ENCODE measurements at regions not wholly inside any gene's neighbourhood (a gene's known extent, or its start where the extent isn't known, plus 50 kb on each side); places are given as distances from the start of the nearest gene placed in this dataset.

DNA sequence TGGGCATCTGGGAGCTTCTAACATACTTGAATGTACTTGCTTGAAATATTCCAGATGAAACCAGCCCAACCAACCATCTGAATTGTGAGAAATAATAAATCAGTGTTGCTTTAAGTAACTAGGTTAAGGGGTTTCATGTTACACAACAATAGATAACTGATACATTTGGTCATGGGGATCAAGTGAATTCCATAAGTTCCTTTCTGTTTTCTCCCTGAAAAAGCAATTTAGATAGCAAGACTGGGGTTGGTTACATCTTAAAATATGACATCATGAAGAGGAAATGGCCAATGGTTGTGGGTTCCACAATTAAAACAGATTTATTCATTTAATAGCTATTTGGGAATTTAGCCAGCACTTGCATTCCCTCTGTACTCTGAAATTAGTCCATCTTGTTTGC is 559.7 kb downstream of the TLR4 start:
- Histone ChIP-seq H3K9ac (ENCODE audit: insufficient read length, low read depth) (no peak overlapping the region), H3K4me1 (ENCODE audit: insufficient read depth, insufficient read length) (no peaks in the 10 kb centered on the region), H3K36me3 (ENCODE audit: insufficient read depth, insufficient read length, low read length) (no peaks in the 10 kb centered on the region), H3K9me3 (ENCODE audit: insufficient read depth, low read length) (no peaks in the 10 kb centered on the region), H3K27me3 (ENCODE audit: insufficient read depth, insufficient read length) (no peaks in the 10 kb centered on the region), H3K4me3 (ENCODE audit: insufficient read length, low read depth) (no peak overlapping the region)
- no peak for DNase-seq (ENCODE audit: low read depth, low spot score)
- TF ChIP-seq ZNF274 (IDR thresholded peaks at IDR 0.05; ENCODE audit: low read depth, low read length), result no peak
- no peak for TF ChIP-seq YY1 (IDR thresholded peaks at IDR 0.05; ENCODE audit: insufficient read depth, insufficient read length)
- TF ChIP-seq SUZ12 (IDR thresholded peaks at IDR 0.05; ENCODE audit: extremely low read depth, insufficient read depth, insufficient read length), result no peak

DNA sequence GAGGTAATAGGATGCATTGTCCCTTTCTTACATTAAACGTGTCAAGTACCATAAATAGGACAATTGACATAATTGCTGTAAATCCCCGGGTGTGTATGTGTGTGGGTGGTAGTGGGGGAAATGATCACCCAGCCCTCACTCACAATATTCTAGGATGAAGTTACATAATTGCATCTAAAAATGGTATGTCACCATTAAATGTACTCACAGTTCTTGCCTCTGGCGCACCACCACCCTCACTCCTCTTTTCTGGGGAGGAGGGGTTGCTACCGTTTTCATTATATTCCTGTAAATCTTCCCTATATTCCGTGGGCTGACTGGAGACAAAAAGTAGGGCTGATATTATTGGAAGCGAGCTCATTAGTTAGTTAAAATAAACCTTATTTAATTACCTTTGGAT is 563.8 kb downstream of the TLR4 start:
- no peak overlapping the region for H3K9ac ChIP-seq (ENCODE audit: insufficient read length, low read depth)
- no peaks in the 10 kb centered on the region for H3K9me3 ChIP-seq (ENCODE audit: insufficient read depth, low read length)
- H3K4me3 ChIP-seq (ENCODE audit: insufficient read length, low read depth), result no peak overlapping the region
- DNase-seq (ENCODE audit: low read depth, low spot score), result no peak
- no peaks in the 10 kb centered on the region for H3K27me3 ChIP-seq (ENCODE audit: insufficient read depth, insufficient read length)
- H3K4me1 ChIP-seq (ENCODE audit: insufficient read depth, insufficient read length), result no peaks in the 10 kb centered on the region
- no peaks in the 10 kb centered on the region for H3K36me3 ChIP-seq (ENCODE audit: insufficient read depth, insufficient read length, low read length)
- TF ChIP-seq SUZ12 (IDR thresholded peaks at IDR 0.05; ENCODE audit: extremely low read depth, insufficient read depth, insufficient read length) (no peak), YY1 (IDR thresholded peaks at IDR 0.05; ENCODE audit: insufficient read depth, insufficient read length) (no peak), ZNF274 (IDR thresholded peaks at IDR 0.05; ENCODE audit: low read depth, low read length) (no peak)

DNA sequence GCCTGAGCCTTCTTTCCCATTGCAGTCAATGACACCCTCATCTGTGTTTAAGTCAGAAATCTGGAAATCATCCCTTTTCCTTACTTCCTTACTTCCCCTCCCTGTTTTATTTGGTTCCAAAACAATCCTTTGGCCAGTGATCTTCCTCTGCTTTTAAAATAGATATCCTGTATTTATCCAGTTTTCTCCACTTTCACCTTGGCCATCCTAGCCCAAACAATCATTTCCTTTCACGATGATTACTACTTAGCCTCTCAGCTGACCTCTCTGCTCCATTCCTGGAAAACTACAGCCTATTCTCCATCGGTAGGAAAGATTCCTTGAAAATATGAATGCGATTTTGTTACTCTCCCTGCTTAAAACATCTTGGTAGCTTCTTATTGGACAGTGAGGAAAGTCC is 565.4 kb downstream of the TLR4 start:
- Histone ChIP-seq H3K36me3 (ENCODE audit: insufficient read depth, insufficient read length, low read length) (no peaks in the 10 kb centered on the region), H3K4me1 (ENCODE audit: insufficient read depth, insufficient read length) (no peaks in the 10 kb centered on the region), H3K9me3 (ENCODE audit: insufficient read depth, low read length) (no peaks in the 10 kb centered on the region), H3K27me3 (ENCODE audit: insufficient read depth, insufficient read length) (no peaks in the 10 kb centered on the region), H3K4me3 (ENCODE audit: insufficient read length, low read depth) (no peak overlapping the region), H3K9ac (ENCODE audit: insufficient read length, low read depth) (no peak overlapping the region)
- TF ChIP-seq SUZ12 (IDR thresholded peaks at IDR 0.05; ENCODE audit: extremely low read depth, insufficient read depth, insufficient read length) (no peak), YY1 (IDR thresholded peaks at IDR 0.05; ENCODE audit: insufficient read depth, insufficient read length) (no peak), ZNF274 (IDR thresholded peaks at IDR 0.05; ENCODE audit: low read depth, low read length) (no peak)
- DNase-seq (ENCODE audit: low read depth, low spot score), result no peak

- Histone ChIP-seq H3K4me1 (ENCODE audit: insufficient read depth, insufficient read length) (no peaks in the 10 kb centered on the region), H3K36me3 (ENCODE audit: insufficient read depth, insufficient read length, low read length) (no peaks in the 10 kb centered on the region), H3K9ac (ENCODE audit: insufficient read length, low read depth) (no peak overlapping the region), H3K9me3 (ENCODE audit: insufficient read depth, low read length) (no peaks in the 10 kb centered on the region), H3K27me3 (ENCODE audit: insufficient read depth, insufficient read length) (no peaks in the 10 kb centered on the region), H3K4me3 (ENCODE audit: insufficient read length, low read depth) (no peak overlapping the region)
- no peak for DNase-seq (ENCODE audit: low read depth, low spot score)
- TF ChIP-seq YY1 (IDR thresholded peaks at IDR 0.05; ENCODE audit: insufficient read depth, insufficient read length), result no peak
- no peak for TF ChIP-seq ZNF274 (IDR thresholded peaks at IDR 0.05; ENCODE audit: low read depth, low read length)
- no peak for TF ChIP-seq SUZ12 (IDR thresholded peaks at IDR 0.05; ENCODE audit: extremely low read depth, insufficient read depth, insufficient read length)
These were observed 567.1 kb downstream of the TLR4 start for GRCh38 chr9:118271331-118271730.

- Histone ChIP-seq H3K9ac (ENCODE audit: insufficient read length, low read depth) (no peak overlapping the region), H3K4me1 (ENCODE audit: insufficient read depth, insufficient read length) (no peaks in the 10 kb centered on the region), H3K9me3 (ENCODE audit: insufficient read depth, low read length) (no peaks in the 10 kb centered on the region), H3K27me3 (ENCODE audit: insufficient read depth, insufficient read length) (no peaks in the 10 kb centered on the region), H3K4me3 (ENCODE audit: insufficient read length, low read depth) (no peak overlapping the region), H3K36me3 (ENCODE audit: insufficient read depth, insufficient read length, low read length) (no peaks in the 10 kb centered on the region)
- DNase-seq (ENCODE audit: low read depth, low spot score), result no peak
- no peak for TF ChIP-seq SUZ12 (IDR thresholded peaks at IDR 0.05; ENCODE audit: extremely low read depth, insufficient read depth, insufficient read length)
- TF ChIP-seq ZNF274 (IDR thresholded peaks at IDR 0.05; ENCODE audit: low read depth, low read length), result no peak
- TF ChIP-seq YY1 (IDR thresholded peaks at IDR 0.05; ENCODE audit: insufficient read depth, insufficient read length), result no peak
These were observed 567.7 kb downstream of the TLR4 start for GRCh38 chr9:118271936-118272335.

DNA sequence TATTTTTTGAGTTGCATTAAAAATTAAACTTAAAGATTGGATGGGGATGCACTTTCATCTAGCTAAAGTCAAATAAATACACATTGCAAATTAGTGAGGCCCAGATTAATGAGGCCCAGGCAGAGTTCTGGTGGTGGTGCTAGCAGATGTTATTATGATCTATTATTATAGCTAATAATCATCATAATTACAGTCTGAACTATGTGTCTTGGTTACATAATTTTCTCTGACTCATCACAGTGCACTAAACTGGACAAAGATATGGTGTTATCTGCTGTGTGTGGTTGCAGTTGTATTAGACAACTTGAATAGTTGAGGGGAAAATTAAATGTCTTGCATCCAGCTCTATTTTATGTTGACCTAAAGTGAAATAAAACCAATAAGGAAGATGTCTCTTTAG is 568.8 kb downstream of the TLR4 start:
- Histone ChIP-seq H3K9ac (ENCODE audit: insufficient read length, low read depth) (no peak overlapping the region), H3K27me3 (ENCODE audit: insufficient read depth, insufficient read length) (no peaks in the 10 kb centered on the region), H3K9me3 (ENCODE audit: insufficient read depth, low read length) (no peaks in the 10 kb centered on the region), H3K4me1 (ENCODE audit: insufficient read depth, insufficient read length) (no peaks in the 10 kb centered on the region), H3K4me3 (ENCODE audit: insufficient read length, low read depth) (no peak overlapping the region), H3K36me3 (ENCODE audit: insufficient read depth, insufficient read length, low read length) (no peaks in the 10 kb centered on the region)
- no peak for DNase-seq (ENCODE audit: low read depth, low spot score)
- TF ChIP-seq ZNF274 (IDR thresholded peaks at IDR 0.05; ENCODE audit: low read depth, low read length) (no peak), SUZ12 (IDR thresholded peaks at IDR 0.05; ENCODE audit: extremely low read depth, insufficient read depth, insufficient read length) (no peak), YY1 (IDR thresholded peaks at IDR 0.05; ENCODE audit: insufficient read depth, insufficient read length) (no peak)

GRCh38 chr9:118276784-118277183 is 572.6 kb downstream of the TLR4 start:
- DNase-seq (ENCODE audit: low read depth, low spot score), result no peak
- Histone ChIP-seq H3K36me3 (ENCODE audit: insufficient read depth, insufficient read length, low read length) (no peaks in the 10 kb centered on the region), H3K27me3 (ENCODE audit: insufficient read depth, insufficient read length) (no peaks in the 10 kb centered on the region), H3K4me3 (ENCODE audit: insufficient read length, low read depth) (no peak overlapping the region), H3K9ac (ENCODE audit: insufficient read length, low read depth) (no peak overlapping the region), H3K4me1 (ENCODE audit: insufficient read depth, insufficient read length) (no peaks in the 10 kb centered on the region), H3K9me3 (ENCODE audit: insufficient read depth, low read length) (no peaks in the 10 kb centered on the region)
- TF ChIP-seq ZNF274 (IDR thresholded peaks at IDR 0.05; ENCODE audit: low read depth, low read length) (no peak), SUZ12 (IDR thresholded peaks at IDR 0.05; ENCODE audit: extremely low read depth, insufficient read depth, insufficient read length) (no peak), YY1 (IDR thresholded peaks at IDR 0.05; ENCODE audit: insufficient read depth, insufficient read length) (no peak)

GRCh38 chr9:118281772-118282171 is 577.6 kb downstream of the TLR4 start:
- no peak overlapping the region for H3K4me3 ChIP-seq (ENCODE audit: insufficient read length, low read depth)
- H3K36me3 ChIP-seq (ENCODE audit: insufficient read depth, insufficient read length, low read length), result no peaks in the 10 kb centered on the region
- H3K9ac ChIP-seq (ENCODE audit: insufficient read length, low read depth), result no peak overlapping the region
- no peaks in the 10 kb centered on the region for H3K4me1 ChIP-seq (ENCODE audit: insufficient read depth, insufficient read length)
- TF ChIP-seq YY1 (IDR thresholded peaks at IDR 0.05; ENCODE audit: insufficient read depth, insufficient read length) (no peak), ZNF274 (IDR thresholded peaks at IDR 0.05; ENCODE audit: low read depth, low read length) (no peak), SUZ12 (IDR thresholded peaks at IDR 0.05; ENCODE audit: extremely low read depth, insufficient read depth, insufficient read length) (no peak)
- no peaks in the 10 kb centered on the region for H3K9me3 ChIP-seq (ENCODE audit: insufficient read depth, low read length)
- DNase-seq (ENCODE audit: low read depth, low spot score), result no peak
- H3K27me3 ChIP-seq (ENCODE audit: insufficient read depth, insufficient read length), result no peaks in the 10 kb centered on the region
